CD14-positive monocyte (primary cell): ENCODE measurements at regions not wholly inside any gene's neighbourhood (a gene's known extent, or its start where the extent isn't known, plus 50 kb on each side); places are given as distances from the start of the nearest gene placed in this dataset.

Experiments used
- DNase-seq, 3 donors: peaks; one replicate each; pipeline ENCODE4 v3.0.0-alpha.2; 2011 to 2022
- H2AFZ ChIP-seq: 2 replicates; pipeline ENCODE4 v1.6.0; 2012; ENCODE audit warnings: mild to moderate bottlenecking, low read depth, low read length, inconsistent platforms; ENCODE audit not compliant: insufficient read depth, poor library complexity, severe bottlenecking
- H3K27ac ChIP-seq, 2 donors: 1 replicate in 1 of 2; 2 replicates in 1 of 2; pipeline ENCODE4 v1.5.1; 2012 to 2013; ENCODE audit warnings: low read length in 2 of 2, control low read depth in 1 of 2, inconsistent platforms in 1 of 2, low read depth in 1 of 2, mild to moderate bottlenecking in 1 of 2
- H3K27me3 ChIP-seq, 2 donors: one replicate each; pipeline versions ENCODE4 v1.6.0 to v1.6.1; 2011 to 2013; ENCODE audit warnings: low read length in 2 of 2; ENCODE audit not compliant: control insufficient read depth in 2 of 2, insufficient read depth in 2 of 2
- H3K36me3 ChIP-seq, 2 donors: replicated peaks in 1 of 2; 1 replicate in 1 of 2; 2 replicates in 1 of 2; pipeline versions ENCODE4 v1.5.1 to v1.6.1; 2012 to 2013; ENCODE audit warnings: low read length in 2 of 2, control low read depth in 1 of 2, inconsistent platforms in 1 of 2, mild to moderate bottlenecking in 1 of 2; ENCODE audit not compliant: insufficient read depth in 2 of 2, control insufficient read depth in 1 of 2
- H3K4me1 ChIP-seq, 2 donors: 1 replicate in 1 of 2; 2 replicates in 1 of 2; pipeline versions ENCODE4 v1.5.1 to v1.6.1; 2012 to 2013; ENCODE audit warnings: low read length in 2 of 2, control low read depth in 1 of 2, inconsistent platforms in 1 of 2, mild to moderate bottlenecking in 1 of 2, moderate library complexity in 1 of 2; ENCODE audit not compliant: insufficient read depth in 2 of 2, control insufficient read depth in 1 of 2
- H3K4me2 ChIP-seq: replicated peaks from 2 replicates; pipeline ENCODE3; 2012; ENCODE audit warnings: low read length, moderate library complexity, mild to moderate bottlenecking; ENCODE audit not compliant: poor library complexity, severe bottlenecking; ENCODE audit errors: extremely low read depth
- H3K4me3 ChIP-seq, 3 experiments: fragments of 200-600 bp in 1 of 3; sonication (generic) in 1 of 3; replicated peaks in 1 of 3; 1 replicate in 2 of 3; 2 replicates in 1 of 3; pipeline ENCODE4 v1.5.1; 2011 to 2013; ENCODE audit warnings: low read length in 3 of 3, mild to moderate bottlenecking in 3 of 3, control low read depth in 2 of 3, low read depth in 2 of 3, inconsistent platforms in 1 of 3, moderate library complexity in 1 of 3
- H3K79me2 ChIP-seq: 2 replicates; pipeline ENCODE4 v1.6.0; 2012; ENCODE audit warnings: mild to moderate bottlenecking, control low read depth, inconsistent platforms, low read length, moderate library complexity; ENCODE audit not compliant: insufficient read depth
- H3K9ac ChIP-seq: 2 replicates; pipeline ENCODE4 v1.6.0; 2017; ENCODE audit warnings: low read length, mild to moderate bottlenecking; ENCODE audit not compliant: insufficient read depth, poor library complexity, severe bottlenecking
- H3K9me3 ChIP-seq, 2 donors: replicated peaks in 1 of 2; 1 replicate in 1 of 2; 2 replicates in 1 of 2; pipeline versions ENCODE4 v1.5.1 to v1.6.1; 2012 to 2013; ENCODE audit warnings: low read length in 2 of 2, control low read depth in 1 of 2; ENCODE audit not compliant: control insufficient read depth in 1 of 2, insufficient read depth in 1 of 2
- H4K20me1 ChIP-seq: 2 replicates; pipeline ENCODE4 v1.6.0; 2012; ENCODE audit warnings: mild to moderate bottlenecking, low read length, control low read depth, moderate library complexity; ENCODE audit not compliant: insufficient read depth
- H3K27ac Mint-ChIP-seq, 7 donors: one replicate each; pipeline ENCODE4 v1.8.0; 2020; ENCODE audit warnings: mild to moderate bottlenecking in 7 of 7, mixed read lengths in 7 of 7, moderate library complexity in 6 of 7, inconsistent platforms in 2 of 7
- H3K27me3 Mint-ChIP-seq, 3 donors: one replicate each; pipeline ENCODE4 v1.8.0; 2021 to 2022; ENCODE audit warnings: low read depth in 3 of 3, mild to moderate bottlenecking in 3 of 3, mixed read lengths in 3 of 3, moderate library complexity in 3 of 3, inconsistent platforms in 1 of 3
- H3K36me3 Mint-ChIP-seq, 2 donors: one replicate each; pipeline ENCODE4 v1.8.0; 2020; ENCODE audit warnings: mixed read lengths in 2 of 2, inconsistent platforms in 1 of 2, mild to moderate bottlenecking in 1 of 2
- H3K4me1 Mint-ChIP-seq: one replicate; pipeline ENCODE4 v1.8.0; 2020; ENCODE audit warnings: mild to moderate bottlenecking, mixed read lengths
- H3K4me3 Mint-ChIP-seq, 2 donors: one replicate each; pipeline ENCODE4 v1.8.0; 2020; ENCODE audit warnings: mild to moderate bottlenecking in 2 of 2, mixed read lengths in 2 of 2, moderate library complexity in 1 of 2
- H3K9me3 Mint-ChIP-seq, 7 donors: one replicate each; pipeline ENCODE4 v1.8.0; 2020 to 2022; ENCODE audit warnings: mixed read lengths in 7 of 7, mild to moderate bottlenecking in 6 of 7, moderate library complexity in 6 of 7, inconsistent platforms in 2 of 7
- CTCF ChIP-seq: fragments of 200-600 bp; IDR thresholded peaks from one replicate; pipeline ENCODE4 v1.8.0; 2022; ENCODE audit warnings: antibody characterized with exemption, mild to moderate bottlenecking
- WGBS: methylation state at CpG from one replicate; pipeline ENCODE4 v1.1.5; 2013; ENCODE audit warnings: missing lambda C conversion rate; ENCODE audit not compliant: insufficient coverage; 5-methylcytosine and 5-hydroxymethylcytosine counted together
- intact Hi-C, 2 donors: fragments of 100-400 bp; cut with micrococcal nuclease; formaldehyde crosslinking; loops; one replicate each; pipeline versions ENCODE4 v1.15.0 to v1.15.1; 2023

GRCh38 chr2:175872721-175873120, 129.3 kb downstream of the LNPK start:
- no peaks in the 10 kb centered on the region for H3K27me3 ChIP-seq
- no peak overlapping the region for H3K4me2 ChIP-seq
- no peaks in the 10 kb centered on the region for H3K9me3 ChIP-seq
- no peak overlapping the region for H2AFZ ChIP-seq
- Mint-ChIP-seq H3K4me3 (no peak overlapping the region), H3K27ac (no peak overlapping the region), H3K9me3 (peaks cover 0 to 4% (median 1%) of the 10 kb centered on the region in 7 donors), H3K4me1 (no peaks in the 10 kb centered on the region), H3K36me3 (no peaks in the 10 kb centered on the region), H3K27me3 (peaks cover 0 to 10% (median 0%) of the 10 kb centered on the region in 3 donors)
- no peaks in the 10 kb centered on the region for H3K4me1 ChIP-seq
- H3K9ac ChIP-seq: no peak overlapping the region
- no peaks in the 10 kb centered on the region for H3K79me2 ChIP-seq
- no peak overlapping the region for H3K27ac ChIP-seq
- DNase-seq: no peak
- no peak overlapping the region for H3K4me3 ChIP-seq
- no peak for TF ChIP-seq CTCF
- no peaks in the 10 kb centered on the region for H4K20me1 ChIP-seq
- intact Hi-C loops: no loop called here
- H3K36me3 ChIP-seq: no peaks in the 10 kb centered on the region

GRCh38 chr2:175872005-175872348, 130.1 kb downstream of the LNPK start:
- H3K4me1 ChIP-seq: no peaks in the 10 kb centered on the region
- H3K27ac ChIP-seq: no peak overlapping the region
- no peaks in the 10 kb centered on the region for H4K20me1 ChIP-seq
- no peaks in the 10 kb centered on the region for H3K79me2 ChIP-seq
- no peaks in the 10 kb centered on the region for H3K27me3 ChIP-seq
- Mint-ChIP-seq H3K9me3 (peaks cover 0 to 4% (median 1%) of the 10 kb centered on the region in 7 donors), H3K36me3 (no peaks in the 10 kb centered on the region), H3K4me3 (no peak overlapping the region), H3K27ac (no peak overlapping the region), H3K4me1 (no peaks in the 10 kb centered on the region), H3K27me3 (peaks cover 0 to 10% (median 0%) of the 10 kb centered on the region in 3 donors)
- TF ChIP-seq CTCF: no peak
- no peak for DNase-seq
- WGBS: 100% methylated on average over 3 of the region's 5 CpGs
- H3K36me3 ChIP-seq: no peaks in the 10 kb centered on the region
- H3K4me3 ChIP-seq: no peak overlapping the region
- H3K9me3 ChIP-seq: no peaks in the 10 kb centered on the region
- intact Hi-C loops: no loop called here
- H3K9ac ChIP-seq: no peak overlapping the region
- no peak overlapping the region for H2AFZ ChIP-seq
- H3K4me2 ChIP-seq: no peak overlapping the region
